Mammary epithelial cell (primary cell): ENCODE measurements at regions not wholly inside any gene's neighbourhood (a gene's known extent, or its start where the extent isn't known, plus 50 kb on each side); places are given as distances from the start of the nearest gene placed in this dataset.

Source experiments
- CTCF ChIP-seq, 2 donors: IDR thresholded peaks in 1 of 2; conservative IDR thresholded peaks in 1 of 2; 2 replicates each; pipeline ENCODE4 v1.5.1; 2011 to 2012; ENCODE audit warnings: inconsistent platforms in 2 of 2, low read length in 2 of 2, mild to moderate bottlenecking in 2 of 2, control low read depth in 1 of 2, low read depth in 1 of 2; ENCODE audit not compliant: insufficient read depth in 1 of 2; ENCODE audit errors: extremely low read depth in 1 of 2
- EZH2 ChIP-seq: IDR thresholded peaks from 2 replicates; pipeline ENCODE4 v1.6.1; 2012; ENCODE audit warnings: low read length, inconsistent platforms, borderline replicate concordance

GRCh38 chr10:64731016-64731415, 1209.8 kb downstream of the REEP3 start:
- TF ChIP-seq CTCF (conservative IDR thresholded peaks at IDR 0.05 in 1 of 2, IDR thresholded peaks at IDR 0.05 in 1 of 2; ENCODE audit: extremely low read depth in 1 of 2, insufficient read depth in 1 of 2, low read depth in 1 of 2, low read length in 2 of 2): no peak
- no peak for TF ChIP-seq EZH2
